ENCODE measurements at regions not wholly inside any gene's neighbourhood (a gene's known extent, or its start where the extent isn't known, plus 50 kb on each side); places are given as distances from the start of the nearest gene placed in this dataset.

DNA sequence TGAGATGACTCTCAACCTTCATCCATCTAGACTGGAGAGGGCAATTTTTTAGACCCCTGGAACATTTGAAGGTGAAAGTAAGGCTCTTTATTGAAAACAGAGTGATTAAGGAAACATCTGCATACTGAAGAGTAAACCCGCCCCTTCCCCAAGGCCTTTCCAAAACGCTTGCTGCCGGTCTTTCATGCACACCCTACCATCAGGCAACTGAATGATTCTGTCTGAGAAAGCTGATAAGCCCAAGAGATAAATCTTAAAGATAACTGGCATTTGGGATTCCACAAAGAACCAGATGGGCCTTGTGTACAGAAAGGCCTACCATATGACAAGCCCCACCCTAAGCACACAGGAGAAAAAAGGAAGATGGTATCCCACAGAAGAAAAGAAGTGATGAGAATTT is 54.4 kb upstream of the PIK3R1 start:
- Mint-ChIP-seq H3K27ac (no peak overlapping the region), H3K27me3 (no peaks in the 10 kb centered on the region), H3K36me3 (no peaks in the 10 kb centered on the region), H3K4me1 (peaks cover 0 to 6% (median 0%) of the 10 kb centered on the region in 7 donors), H3K4me3 (no peak overlapping the region), H3K9me3 (peaks cover 0 to 4% (median 0%) of the 10 kb centered on the region in 11 donors)
- Histone ChIP-seq H3K9me3 (ENCODE audit: control insufficient read depth in 2 of 3, low read length in 3 of 3) (no peaks in the 10 kb centered on the region), H3K36me3 (ENCODE audit: control insufficient read depth in 2 of 3, insufficient read depth in 3 of 3, low read length in 3 of 3) (no peaks in the 10 kb centered on the region), H3K4me1 (ENCODE audit: control insufficient read depth in 2 of 2, insufficient read depth in 2 of 2, low read length in 2 of 2) (no peaks in the 10 kb centered on the region), H3K27me3 (ENCODE audit: control insufficient read depth in 2 of 2, insufficient read depth in 2 of 2, low read length in 2 of 2) (no peaks in the 10 kb centered on the region), H3K27ac (ENCODE audit: low read depth, low read length) (no peak overlapping the region), H3K4me3 (ENCODE audit: low read length) (no peak overlapping the region)
- intact Hi-C loops (cut with micrococcal nuclease): no loop called here
- ATAC-seq (no peak), DNase-seq (no peak)
- POLR2A ChIA-PET: no interaction called here
- CTCF ChIA-PET: no interaction called here

DNA sequence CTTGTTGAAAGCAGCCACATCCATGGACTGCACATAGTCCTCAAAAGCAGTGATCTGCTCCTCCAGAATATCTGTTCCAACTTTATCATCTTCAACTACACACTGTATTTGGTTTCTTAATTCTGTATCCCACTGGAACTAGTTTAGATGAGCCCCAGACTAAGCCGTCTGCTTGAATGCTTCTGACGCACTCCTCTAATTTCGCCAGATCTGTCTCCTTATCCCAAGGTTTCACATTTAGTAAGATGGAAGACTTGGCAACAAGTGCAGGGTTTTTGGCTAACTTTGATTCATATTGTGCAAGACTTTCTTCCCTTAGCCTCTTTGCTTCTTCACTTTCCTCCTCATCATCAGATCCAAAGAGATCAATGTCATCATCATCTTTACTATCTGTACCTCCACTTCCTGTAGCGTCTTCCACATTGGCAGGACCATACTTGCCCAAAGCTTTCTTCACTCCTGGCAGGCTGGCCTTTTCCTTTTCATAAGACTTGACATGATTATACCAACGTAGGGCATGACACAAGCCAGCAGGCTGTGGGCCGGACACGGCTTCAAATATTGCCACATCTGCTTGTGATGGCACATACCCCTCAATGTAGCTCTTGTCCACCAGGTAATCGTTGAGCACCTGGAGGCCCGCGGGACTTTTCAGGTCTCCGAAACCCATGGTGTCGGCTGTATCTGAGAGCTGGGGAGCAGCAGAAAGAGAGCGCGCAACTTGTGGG is 56.2 kb upstream of the PIK3R1 start:
- H3K9me3 Mint-ChIP-seq: peaks cover 0 to 4% (median 0%) of the 10 kb centered on the region in 11 donors
- no peak for ATAC-seq
- H3K27me3 Mint-ChIP-seq: no peaks in the 10 kb centered on the region
- H3K27me3 ChIP-seq (ENCODE audit: control insufficient read depth in 2 of 2, insufficient read depth in 2 of 2, low read length in 2 of 2): no peaks in the 10 kb centered on the region
- no peak overlapping the region for H3K4me3 Mint-ChIP-seq
- no peak overlapping the region for H3K4me3 ChIP-seq (ENCODE audit: low read length)
- DNase-seq: no peak
- CTCF ChIA-PET: no interaction called here
- H3K36me3 Mint-ChIP-seq: no peaks in the 10 kb centered on the region
- H3K9me3 ChIP-seq (ENCODE audit: control insufficient read depth in 2 of 3, low read length in 3 of 3): no peaks in the 10 kb centered on the region
- H3K36me3 ChIP-seq (ENCODE audit: control insufficient read depth in 2 of 3, insufficient read depth in 3 of 3, low read length in 3 of 3): no peaks in the 10 kb centered on the region
- intact Hi-C loops (cut with micrococcal nuclease): no loop called here
- no peaks in the 10 kb centered on the region for H3K4me1 ChIP-seq (ENCODE audit: control insufficient read depth in 2 of 2, insufficient read depth in 2 of 2, low read length in 2 of 2)
- no peak overlapping the region for H3K27ac ChIP-seq (ENCODE audit: low read depth, low read length)
- H3K27ac Mint-ChIP-seq: no peak overlapping the region
- POLR2A ChIA-PET: no interaction called here
- H3K4me1 Mint-ChIP-seq: peaks cover 0 to 6% (median 0%) of the 10 kb centered on the region in 7 donors

DNA sequence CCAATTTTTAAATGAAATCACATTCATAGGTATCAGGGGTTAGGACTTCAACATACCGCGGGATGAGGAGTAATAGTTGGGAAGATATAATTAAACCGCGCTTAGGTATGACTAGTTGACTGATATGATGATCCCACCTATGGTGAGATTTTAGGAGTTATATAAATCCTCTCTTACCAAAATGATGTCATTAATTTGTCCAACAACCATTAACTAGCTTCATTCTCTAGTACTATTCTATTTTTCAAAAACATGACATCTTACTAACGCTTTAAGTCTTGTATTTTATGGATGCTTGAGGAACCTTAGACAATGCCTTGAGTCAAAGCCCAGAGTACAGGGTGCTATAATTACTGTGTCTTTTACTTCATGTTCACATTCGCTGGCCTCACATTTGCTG is 59.6 kb upstream of the PIK3R1 start:
- Histone ChIP-seq H3K9me3 (ENCODE audit: control insufficient read depth in 2 of 3, low read length in 3 of 3) (no peaks in the 10 kb centered on the region), H3K27ac (ENCODE audit: low read depth, low read length) (no peak overlapping the region), H3K4me3 (ENCODE audit: low read length) (no peak overlapping the region), H3K27me3 (ENCODE audit: control insufficient read depth in 2 of 2, insufficient read depth in 2 of 2, low read length in 2 of 2) (no peaks in the 10 kb centered on the region), H3K36me3 (ENCODE audit: control insufficient read depth in 2 of 3, insufficient read depth in 3 of 3, low read length in 3 of 3) (no peaks in the 10 kb centered on the region), H3K4me1 (ENCODE audit: control insufficient read depth in 2 of 2, insufficient read depth in 2 of 2, low read length in 2 of 2) (no peaks in the 10 kb centered on the region)
- Mint-ChIP-seq H3K4me1 (peaks cover 0 to 6% (median 0%) of the 10 kb centered on the region in 7 donors), H3K36me3 (no peaks in the 10 kb centered on the region), H3K9me3 (peaks cover 0 to 4% (median 0%) of the 10 kb centered on the region in 11 donors), H3K4me3 (no peak overlapping the region), H3K27ac (no peak overlapping the region), H3K27me3 (no peaks in the 10 kb centered on the region)
- intact Hi-C loops (cut with micrococcal nuclease): no loop called here
- DNase-seq (no peak), ATAC-seq (no peak)
- ChIA-PET POLR2A (no interaction called here), CTCF (no interaction called here)

DNA sequence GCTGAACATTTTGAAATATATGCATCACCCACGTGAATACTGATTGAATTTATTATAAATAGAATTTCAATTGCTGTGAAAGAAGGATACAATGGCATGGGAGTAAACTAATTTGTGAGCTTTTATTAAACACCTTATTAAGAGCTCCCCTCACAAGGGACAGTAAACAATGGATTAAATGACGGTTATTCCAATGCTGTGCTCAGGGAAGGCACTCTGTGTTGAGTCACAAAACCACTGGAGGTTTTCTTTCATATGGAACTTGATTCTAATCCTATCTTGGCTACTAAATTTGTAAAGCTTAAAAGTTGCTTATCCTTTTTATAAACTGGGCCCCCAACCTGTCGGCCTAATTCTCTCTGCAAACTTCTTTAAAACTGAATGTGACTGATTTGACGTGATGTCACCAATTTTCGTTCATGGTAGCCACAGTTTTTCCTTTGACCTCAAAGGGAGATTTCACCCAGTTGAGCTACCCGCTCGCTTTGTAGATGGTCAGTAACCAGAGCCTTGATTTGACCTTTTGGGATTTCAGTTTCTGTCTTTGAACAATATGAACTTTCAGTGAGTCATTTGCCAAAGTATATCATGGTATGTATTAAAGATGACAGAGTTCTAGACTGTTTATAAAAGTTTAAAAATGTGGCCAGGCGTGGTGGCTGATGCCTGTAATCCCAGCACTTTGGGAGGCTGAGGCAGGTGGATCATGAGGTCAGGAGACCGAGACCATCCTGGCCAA is 61.3 kb upstream of the PIK3R1 start:
- Histone ChIP-seq H3K4me3 (ENCODE audit: low read length) (no peak overlapping the region), H3K4me1 (ENCODE audit: control insufficient read depth in 2 of 2, insufficient read depth in 2 of 2, low read length in 2 of 2) (no peaks in the 10 kb centered on the region), H3K27ac (ENCODE audit: low read depth, low read length) (no peak overlapping the region), H3K9me3 (ENCODE audit: control insufficient read depth in 2 of 3, low read length in 3 of 3) (no peaks in the 10 kb centered on the region), H3K27me3 (ENCODE audit: control insufficient read depth in 2 of 2, insufficient read depth in 2 of 2, low read length in 2 of 2) (no peaks in the 10 kb centered on the region), H3K36me3 (ENCODE audit: control insufficient read depth in 2 of 3, insufficient read depth in 3 of 3, low read length in 3 of 3) (no peaks in the 10 kb centered on the region)
- no peaks in the 10 kb centered on the region for H3K27me3 Mint-ChIP-seq
- intact Hi-C loops (cut with micrococcal nuclease): no loop called here
- H3K9me3 Mint-ChIP-seq: peaks cover 0 to 2% (median 0%) of the 10 kb centered on the region in 11 donors
- POLR2A ChIA-PET: interaction anchor here (1.5 kb wide), 1 partner anchor 15 kb away, joined by 5 read pairs; no protein-coding TSS in a partner anchor
- CTCF ChIA-PET: no interaction called here
- ATAC-seq: no peak
- H3K4me1 Mint-ChIP-seq: peaks cover 0 to 2% (median 0%) of the 10 kb centered on the region in 7 donors
- H3K36me3 Mint-ChIP-seq: no peaks in the 10 kb centered on the region
- DNase-seq: no peak
- no peak overlapping the region for H3K4me3 Mint-ChIP-seq
- no peak overlapping the region for H3K27ac Mint-ChIP-seq

- H3K27ac ChIP-seq (ENCODE audit: low read depth, low read length): no peak overlapping the region
- Mint-ChIP-seq H3K9me3 (peaks cover 0 to 2% (median 0%) of the 10 kb centered on the region in 11 donors), H3K4me1 (peaks cover 0 to 3% (median 0%) of the 10 kb centered on the region in 7 donors), H3K27ac (no peak overlapping the region), H3K27me3 (no peaks in the 10 kb centered on the region), H3K36me3 (no peaks in the 10 kb centered on the region), H3K4me3 (no peak overlapping the region)
- intact Hi-C loops (cut with micrococcal nuclease): no loop called here
- no peaks in the 10 kb centered on the region for H3K4me1 ChIP-seq (ENCODE audit: control insufficient read depth in 2 of 2, insufficient read depth in 2 of 2, low read length in 2 of 2)
- H3K4me3 ChIP-seq (ENCODE audit: low read length): no peak overlapping the region
- no peaks in the 10 kb centered on the region for H3K27me3 ChIP-seq (ENCODE audit: control insufficient read depth in 2 of 2, insufficient read depth in 2 of 2, low read length in 2 of 2)
- ChIA-PET CTCF (no interaction called here), POLR2A (no interaction called here)
- ATAC-seq (no peak), DNase-seq (no peak)
- no peaks in the 10 kb centered on the region for H3K9me3 ChIP-seq (ENCODE audit: control insufficient read depth in 2 of 3, low read length in 3 of 3)
- no peaks in the 10 kb centered on the region for H3K36me3 ChIP-seq (ENCODE audit: control insufficient read depth in 2 of 3, insufficient read depth in 3 of 3, low read length in 3 of 3)
Observed at GRCh38 chr5:68151812-68152211, 63.7 kb upstream of the PIK3R1 start.

DNA sequence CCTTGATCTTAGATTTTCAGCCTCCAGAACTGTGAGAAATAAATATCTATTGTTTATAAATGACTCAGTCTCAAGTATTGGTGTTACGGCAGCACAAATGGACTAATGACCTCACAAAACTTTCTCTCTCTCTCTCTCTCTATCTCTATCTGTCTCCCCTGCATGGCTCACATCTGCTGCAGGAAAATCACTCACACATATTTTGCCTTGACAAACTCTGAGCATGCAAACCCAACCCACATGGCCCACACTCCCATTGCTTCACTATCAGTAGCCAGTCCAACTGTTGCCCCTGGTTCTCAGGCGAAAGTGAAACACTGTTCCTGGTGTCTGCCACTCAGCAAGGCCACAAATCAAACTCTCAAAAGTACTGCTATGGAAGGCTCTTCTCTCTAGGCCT is 66.4 kb upstream of the PIK3R1 start:
- H3K9me3 ChIP-seq (ENCODE audit: control insufficient read depth in 2 of 3, low read length in 3 of 3): no peaks in the 10 kb centered on the region
- no peak for ATAC-seq
- H3K9me3 Mint-ChIP-seq: peaks cover 0 to 7% (median 0%) of the 10 kb centered on the region in 11 donors
- H3K36me3 Mint-ChIP-seq: no peaks in the 10 kb centered on the region
- no peaks in the 10 kb centered on the region for H3K4me1 ChIP-seq (ENCODE audit: control insufficient read depth in 2 of 2, insufficient read depth in 2 of 2, low read length in 2 of 2)
- no peaks in the 10 kb centered on the region for H3K27me3 Mint-ChIP-seq
- intact Hi-C loops (cut with micrococcal nuclease): no loop called here
- ChIA-PET CTCF (no interaction called here), POLR2A (no interaction called here)
- H3K4me3 ChIP-seq (ENCODE audit: low read length): no peak overlapping the region
- H3K27ac ChIP-seq (ENCODE audit: low read depth, low read length): no peak overlapping the region
- H3K4me1 Mint-ChIP-seq: peaks cover 0 to 3% (median 0%) of the 10 kb centered on the region in 7 donors
- no peak overlapping the region for H3K4me3 Mint-ChIP-seq
- no peak for DNase-seq
- no peaks in the 10 kb centered on the region for H3K27me3 ChIP-seq (ENCODE audit: control insufficient read depth in 2 of 2, insufficient read depth in 2 of 2, low read length in 2 of 2)
- H3K27ac Mint-ChIP-seq: no peak overlapping the region
- H3K36me3 ChIP-seq (ENCODE audit: control insufficient read depth in 2 of 3, insufficient read depth in 3 of 3, low read length in 3 of 3): no peaks in the 10 kb centered on the region

DNA sequence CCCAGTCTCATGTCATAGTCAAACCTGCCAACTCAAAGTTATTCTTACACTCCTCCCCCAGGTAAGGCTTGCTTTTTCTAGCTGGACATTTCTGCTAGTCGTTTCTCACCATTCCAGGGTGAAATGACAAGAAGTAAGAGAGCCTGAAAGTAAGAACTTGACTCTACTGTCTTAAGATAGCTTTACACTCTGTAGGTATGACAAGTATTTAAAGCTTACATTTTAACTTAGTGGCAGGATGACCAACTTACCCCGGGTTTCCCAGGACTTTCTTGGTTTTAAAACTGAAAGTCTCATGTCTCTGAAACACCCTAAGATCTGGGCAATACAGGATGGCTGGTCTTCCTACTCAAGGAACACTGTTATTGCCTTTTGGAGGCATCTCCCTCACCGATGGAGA is 67.5 kb upstream of the PIK3R1 start:
- ChIA-PET CTCF (no interaction called here), POLR2A (no interaction called here)
- H3K4me1 Mint-ChIP-seq: peaks cover 0 to 3% (median 0%) of the 10 kb centered on the region in 7 donors
- no peaks in the 10 kb centered on the region for H3K27me3 Mint-ChIP-seq
- Histone ChIP-seq H3K9me3 (ENCODE audit: control insufficient read depth in 2 of 3, low read length in 3 of 3) (no peaks in the 10 kb centered on the region), H3K36me3 (ENCODE audit: control insufficient read depth in 2 of 3, insufficient read depth in 3 of 3, low read length in 3 of 3) (no peaks in the 10 kb centered on the region), H3K27me3 (ENCODE audit: control insufficient read depth in 2 of 2, insufficient read depth in 2 of 2, low read length in 2 of 2) (no peaks in the 10 kb centered on the region), H3K4me1 (ENCODE audit: control insufficient read depth in 2 of 2, insufficient read depth in 2 of 2, low read length in 2 of 2) (no peaks in the 10 kb centered on the region), H3K4me3 (ENCODE audit: low read length) (no peak overlapping the region), H3K27ac (ENCODE audit: low read depth, low read length) (no peak overlapping the region)
- intact Hi-C loops (cut with micrococcal nuclease): no loop called here
- ATAC-seq: no peak
- H3K27ac Mint-ChIP-seq: no peak overlapping the region
- DNase-seq: no peak
- H3K4me3 Mint-ChIP-seq: no peak overlapping the region
- H3K9me3 Mint-ChIP-seq: peaks cover 0 to 12% (median 0%) of the 10 kb centered on the region in 11 donors
- H3K36me3 Mint-ChIP-seq: no peaks in the 10 kb centered on the region
